ENCODE measurements at regions not wholly inside any gene's neighbourhood (a gene's known extent, or its start where the extent isn't known, plus 50 kb on each side); places are given as distances from the start of the nearest gene placed in this dataset.

- TF ChIP-seq ZNF432 (CRISPR knock-in tag; IDR thresholded peaks at IDR 0.05; ENCODE audit: borderline replicate concordance) = no peak
- TF ChIP-seq ZNF615 (CRISPR knock-in tag; IDR thresholded peaks at IDR 0.05; ENCODE audit: borderline replicate concordance) = no peak
- TF ChIP-seq ZNF879 (CRISPR knock-in tag; IDR thresholded peaks at IDR 0.05) = no peak
- TF ChIP-seq EP300 (IDR thresholded peaks at IDR 0.05; ENCODE audit: low read depth in 2 of 2, low read length in 2 of 2) = peak in 1 of 2 experiments; percentile 59; a peak in 1 of 4 replicates
- TF ChIP-seq EP300 (CRISPR knock-in tag; IDR thresholded peaks at IDR 0.05; ENCODE audit: borderline replicate concordance) = peak; percentile 13; the same call in 1 of the 2 replicates
- TF ChIP-seq MEF2D (CRISPR knock-in tag; IDR thresholded peaks at IDR 0.05) = peak; percentile 78; the same call in 1 of the 2 replicates
- TF ChIP-seq MBD4 (IDR thresholded peaks at IDR 0.05; ENCODE audit: borderline replicate concordance, low read length) = no peak
- no peak for TF ChIP-seq ZBTB44 (CRISPR knock-in tag; IDR thresholded peaks at IDR 0.05)
- TF ChIP-seq SYNCRIP (IDR thresholded peaks at IDR 0.05; ENCODE audit: insufficient read depth, low read depth, low read length) = no peak
- TF ChIP-seq, protein P1, sequence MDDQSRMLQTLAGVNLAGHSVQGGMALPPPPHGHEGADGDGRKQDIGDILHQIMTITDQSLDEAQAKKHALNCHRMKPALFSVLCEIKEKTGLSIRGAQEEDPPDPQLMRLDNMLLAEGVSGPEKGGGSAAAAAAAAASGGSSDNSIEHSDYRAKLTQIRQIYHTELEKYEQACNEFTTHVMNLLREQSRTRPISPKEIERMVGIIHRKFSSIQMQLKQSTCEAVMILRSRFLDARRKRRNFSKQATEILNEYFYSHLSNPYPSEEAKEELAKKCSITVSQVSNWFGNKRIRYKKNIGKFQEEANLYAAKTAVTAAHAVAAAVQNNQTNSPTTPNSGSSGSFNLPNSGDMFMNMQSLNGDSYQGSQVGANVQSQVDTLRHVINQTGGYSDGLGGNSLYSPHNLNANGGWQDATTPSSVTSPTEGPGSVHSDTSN (CRISPR knock-in tag; IDR thresholded peaks at IDR 0.05; ENCODE audit: borderline replicate concordance) = no peak
- no peak for TF ChIP-seq CSRNP2 (CRISPR knock-in tag; conservative IDR thresholded peaks at IDR 0.05; ENCODE audit: low read depth)
- TF ChIP-seq ZC3H4 (CRISPR knock-in tag; IDR thresholded peaks at IDR 0.05; ENCODE audit: borderline replicate concordance) = no peak
- peak; percentile 60 for TF ChIP-seq YY1 (IDR thresholded peaks at IDR 0.05; ENCODE audit: insufficient read depth, insufficient replicate concordance, low read depth, low read length)
- no peak for TF ChIP-seq ZNF251 (CRISPR knock-in tag; IDR thresholded peaks at IDR 0.05)
- TF ChIP-seq ZNF180 (CRISPR knock-in tag; IDR thresholded peaks at IDR 0.05; ENCODE audit: borderline replicate concordance, low read depth) = no peak
- TF ChIP-seq, protein P2, sequence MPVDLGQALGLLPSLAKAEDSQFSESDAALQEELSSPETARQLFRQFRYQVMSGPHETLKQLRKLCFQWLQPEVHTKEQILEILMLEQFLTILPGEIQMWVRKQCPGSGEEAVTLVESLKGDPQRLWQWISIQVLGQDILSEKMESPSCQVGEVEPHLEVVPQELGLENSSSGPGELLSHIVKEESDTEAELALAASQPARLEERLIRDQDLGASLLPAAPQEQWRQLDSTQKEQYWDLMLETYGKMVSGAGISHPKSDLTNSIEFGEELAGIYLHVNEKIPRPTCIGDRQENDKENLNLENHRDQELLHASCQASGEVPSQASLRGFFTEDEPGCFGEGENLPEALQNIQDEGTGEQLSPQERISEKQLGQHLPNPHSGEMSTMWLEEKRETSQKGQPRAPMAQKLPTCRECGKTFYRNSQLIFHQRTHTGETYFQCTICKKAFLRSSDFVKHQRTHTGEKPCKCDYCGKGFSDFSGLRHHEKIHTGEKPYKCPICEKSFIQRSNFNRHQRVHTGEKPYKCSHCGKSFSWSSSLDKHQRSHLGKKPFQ (CRISPR knock-in tag; IDR thresholded peaks at IDR 0.05; ENCODE audit: insufficient replicate concordance) = no peak
- peak; percentile 30; the same call in 1 of the 2 replicates for TF ChIP-seq ZSCAN20 (CRISPR knock-in tag; IDR thresholded peaks at IDR 0.05; ENCODE audit: borderline replicate concordance)
- TF ChIP-seq SALL2 (CRISPR knock-in tag; IDR thresholded peaks at IDR 0.05) = no peak
- TF ChIP-seq, protein P3, sequence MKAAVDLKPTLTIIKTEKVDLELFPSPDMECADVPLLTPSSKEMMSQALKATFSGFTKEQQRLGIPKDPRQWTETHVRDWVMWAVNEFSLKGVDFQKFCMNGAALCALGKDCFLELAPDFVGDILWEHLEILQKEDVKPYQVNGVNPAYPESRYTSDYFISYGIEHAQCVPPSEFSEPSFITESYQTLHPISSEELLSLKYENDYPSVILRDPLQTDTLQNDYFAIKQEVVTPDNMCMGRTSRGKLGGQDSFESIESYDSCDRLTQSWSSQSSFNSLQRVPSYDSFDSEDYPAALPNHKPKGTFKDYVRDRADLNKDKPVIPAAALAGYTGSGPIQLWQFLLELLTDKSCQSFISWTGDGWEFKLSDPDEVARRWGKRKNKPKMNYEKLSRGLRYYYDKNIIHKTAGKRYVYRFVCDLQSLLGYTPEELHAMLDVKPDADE (CRISPR knock-in tag; IDR thresholded peaks at IDR 0.05) = no peak
- no peak for TF ChIP-seq KLF9 (CRISPR knock-in tag; IDR thresholded peaks at IDR 0.05; ENCODE audit: low read depth)
Observed at GRCh38 chr6:167420858-167421766, 96.2 kb downstream of the TTLL2 start (continued).
